Embryonic facial prominence (tissue), 1 donor: ENCODE measurements at regions not wholly inside any gene's neighbourhood (a gene's known extent, or its start where the extent isn't known, plus 50 kb on each side); places are given as distances from the start of the nearest gene placed in this dataset.

ENCODE experiments used
- DNase-seq: peaks from one replicate; pipeline ENCODE4 v3.0.0-alpha.2; 2016; ENCODE audit errors: extremely low spot score

DNA sequence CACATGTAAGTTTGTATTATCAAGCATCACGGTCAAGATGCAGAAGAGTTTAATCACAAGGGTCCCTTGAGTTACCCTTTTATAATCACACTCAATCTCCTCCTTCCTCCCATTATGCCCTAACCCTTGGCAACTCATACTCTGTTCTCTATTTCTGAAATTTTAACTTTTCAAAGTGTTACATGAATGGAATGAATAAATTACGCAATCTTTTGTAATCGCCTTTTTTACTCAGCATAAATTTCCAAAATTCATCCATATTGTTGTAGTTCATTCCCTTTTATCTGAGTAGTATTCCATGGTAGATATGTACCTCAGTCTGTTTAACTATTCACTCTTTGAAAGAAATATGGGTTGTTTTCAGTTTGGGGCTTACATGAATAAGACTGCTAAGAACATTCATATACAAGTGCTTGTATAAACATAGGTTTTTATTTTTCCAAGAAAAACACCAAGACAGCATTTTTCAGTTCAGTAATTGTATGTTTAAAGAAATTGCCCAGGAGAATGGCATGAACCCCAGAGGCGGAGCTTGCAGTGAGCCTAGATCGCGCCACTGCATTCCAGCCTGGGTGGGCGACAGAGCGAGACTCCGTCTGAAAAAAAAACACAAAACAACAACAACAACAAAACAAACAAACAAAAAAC lies 430.9 kb upstream of the KCNH7 start:
- DNase-seq = no peak

DNA sequence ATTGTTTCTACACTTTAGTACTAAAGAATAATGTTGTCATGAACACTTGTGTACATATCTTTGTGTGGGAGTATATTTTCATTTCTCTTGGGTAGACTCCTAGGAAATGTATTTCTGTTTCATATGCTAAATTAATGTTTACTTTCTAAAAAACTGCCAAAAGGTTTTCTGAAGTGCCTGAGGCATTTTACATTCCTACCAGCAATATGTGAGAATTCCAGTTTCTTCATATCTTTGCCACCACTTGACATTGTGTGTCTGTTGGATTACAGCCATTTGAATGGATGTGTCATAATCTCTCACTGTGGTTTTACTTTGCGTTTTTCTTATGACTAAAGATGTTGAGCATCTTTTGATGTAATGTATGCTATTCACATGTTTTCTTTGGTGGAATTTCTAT lies 428.2 kb upstream of the KCNH7 start:
- no peak for DNase-seq

DNA sequence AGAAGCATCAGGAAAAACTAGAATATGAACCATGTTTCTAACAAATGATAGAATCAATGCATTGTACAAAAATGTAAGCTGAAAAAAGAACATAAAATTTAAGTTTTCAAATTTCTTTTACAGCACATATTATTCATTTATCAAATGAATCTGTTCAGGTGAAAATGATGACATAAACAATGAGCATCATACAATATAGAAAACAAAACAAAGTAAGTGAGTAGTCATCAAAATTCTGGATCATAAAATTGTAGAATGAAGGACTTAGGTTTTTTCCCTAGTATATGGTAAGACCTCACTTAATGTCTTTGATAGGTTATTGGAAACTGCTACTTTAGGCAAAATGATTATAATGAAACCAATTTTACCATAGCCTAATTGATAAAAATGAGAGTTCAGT lies 427.0 kb upstream of the KCNH7 start:
- no peak for DNase-seq

DNA sequence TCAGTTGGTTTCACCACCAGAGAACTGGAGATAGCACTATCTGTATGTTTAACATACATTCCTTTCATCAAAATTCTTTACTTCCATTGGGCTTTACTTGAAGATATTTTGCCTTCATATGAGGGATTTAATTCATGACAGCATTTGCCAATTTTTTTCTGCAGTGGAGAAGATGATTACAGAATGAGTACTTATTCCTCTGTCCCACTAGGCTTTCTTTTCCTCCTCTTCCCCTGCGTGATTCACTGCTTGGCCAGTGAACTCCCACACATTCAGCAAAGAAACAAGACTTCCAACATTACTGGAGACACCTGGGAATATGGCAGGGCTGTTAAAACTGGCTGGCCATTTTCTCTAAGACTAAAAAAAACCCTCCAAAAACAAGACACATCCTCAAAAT lies 425.8 kb upstream of the KCNH7 start:
- no peak for DNase-seq

DNA sequence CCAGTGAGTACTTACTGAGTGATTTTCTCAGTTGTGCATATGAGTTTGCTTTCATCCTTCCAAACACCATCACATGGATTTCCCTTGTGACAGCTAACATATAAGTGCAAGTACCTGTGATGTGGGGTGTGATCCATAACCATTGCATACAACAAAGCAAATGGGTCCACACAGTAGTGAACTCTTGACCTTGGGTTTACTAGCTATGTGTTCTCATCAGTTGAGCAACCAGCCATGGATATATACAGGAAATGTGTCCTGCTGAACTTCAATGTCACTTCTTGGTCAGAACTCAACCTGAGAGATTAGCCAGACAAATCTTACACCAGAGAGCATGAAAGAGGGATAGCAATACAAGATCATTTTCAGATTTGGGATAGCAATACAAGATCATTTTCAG lies 420.9 kb upstream of the KCNH7 start:
- DNase-seq = no peak

DNA sequence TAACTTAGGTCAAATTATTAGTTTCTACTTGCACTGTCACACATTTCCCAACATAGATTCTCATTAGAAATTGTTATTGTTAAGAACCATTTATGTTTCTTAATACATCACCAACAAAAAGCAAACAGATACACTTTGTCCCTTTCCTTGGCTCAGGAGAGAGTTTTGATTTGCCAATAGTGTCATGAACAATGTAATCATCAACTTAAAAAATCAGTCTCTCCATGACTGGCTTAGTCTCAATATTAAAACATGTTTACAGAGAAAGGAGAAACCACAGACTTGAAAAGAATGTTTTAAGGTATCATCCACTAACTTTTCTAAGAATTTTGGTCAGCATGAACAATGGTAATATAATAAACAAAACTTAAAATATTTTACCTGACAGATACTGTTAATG lies 416.5 kb upstream of the KCNH7 start:
- no peak for DNase-seq

DNA sequence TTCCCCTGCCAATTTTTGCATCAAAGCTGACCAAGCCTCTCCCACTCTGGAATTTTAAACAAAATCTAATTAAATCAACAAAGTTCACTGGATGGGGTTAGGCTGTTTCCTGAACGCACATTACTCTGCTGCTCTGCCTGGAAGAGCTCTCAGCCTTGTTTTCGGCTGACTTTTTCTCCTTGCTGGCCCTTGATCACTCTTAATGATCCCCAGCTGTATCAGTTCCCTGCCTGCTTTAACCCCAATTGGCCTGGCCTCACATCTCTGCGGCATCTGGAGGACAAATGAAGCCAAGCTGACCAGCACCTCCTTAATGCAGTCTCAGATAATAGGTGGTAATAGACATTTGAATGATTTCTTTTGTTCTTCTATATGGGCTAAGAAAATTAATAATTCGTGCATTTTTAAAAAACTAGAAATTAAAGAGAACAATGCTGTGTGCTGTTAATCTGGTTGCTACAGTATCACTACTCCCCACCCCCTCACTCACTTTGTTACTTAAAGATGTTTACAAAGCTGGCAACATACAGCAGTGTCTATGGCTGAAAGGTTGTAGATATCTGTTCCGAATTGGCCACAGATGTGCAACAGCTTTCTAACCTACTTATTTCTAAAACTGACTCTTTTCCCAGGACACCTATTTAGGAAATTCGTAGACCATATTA lies 415.2 kb upstream of the KCNH7 start:
- no peak for DNase-seq

DNA sequence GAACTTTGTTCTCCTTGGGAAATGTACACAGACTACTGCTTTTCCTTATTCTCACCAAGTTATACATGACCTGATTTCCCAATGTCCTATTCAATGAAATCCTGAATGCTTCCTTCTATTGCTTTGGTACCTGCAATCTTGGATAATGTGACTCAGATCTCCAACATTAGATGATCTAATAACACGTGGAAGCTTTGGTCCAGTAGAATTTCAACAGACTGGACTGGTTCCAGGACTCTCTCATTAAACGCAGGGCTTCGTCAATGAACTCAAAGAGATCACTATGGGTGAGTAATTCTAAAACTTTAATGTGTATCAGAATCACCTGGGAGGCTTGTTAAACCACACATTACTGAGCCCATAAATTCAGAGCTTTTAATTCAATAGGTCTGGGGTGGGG lies 413.6 kb upstream of the KCNH7 start:
- no peak for DNase-seq

DNA sequence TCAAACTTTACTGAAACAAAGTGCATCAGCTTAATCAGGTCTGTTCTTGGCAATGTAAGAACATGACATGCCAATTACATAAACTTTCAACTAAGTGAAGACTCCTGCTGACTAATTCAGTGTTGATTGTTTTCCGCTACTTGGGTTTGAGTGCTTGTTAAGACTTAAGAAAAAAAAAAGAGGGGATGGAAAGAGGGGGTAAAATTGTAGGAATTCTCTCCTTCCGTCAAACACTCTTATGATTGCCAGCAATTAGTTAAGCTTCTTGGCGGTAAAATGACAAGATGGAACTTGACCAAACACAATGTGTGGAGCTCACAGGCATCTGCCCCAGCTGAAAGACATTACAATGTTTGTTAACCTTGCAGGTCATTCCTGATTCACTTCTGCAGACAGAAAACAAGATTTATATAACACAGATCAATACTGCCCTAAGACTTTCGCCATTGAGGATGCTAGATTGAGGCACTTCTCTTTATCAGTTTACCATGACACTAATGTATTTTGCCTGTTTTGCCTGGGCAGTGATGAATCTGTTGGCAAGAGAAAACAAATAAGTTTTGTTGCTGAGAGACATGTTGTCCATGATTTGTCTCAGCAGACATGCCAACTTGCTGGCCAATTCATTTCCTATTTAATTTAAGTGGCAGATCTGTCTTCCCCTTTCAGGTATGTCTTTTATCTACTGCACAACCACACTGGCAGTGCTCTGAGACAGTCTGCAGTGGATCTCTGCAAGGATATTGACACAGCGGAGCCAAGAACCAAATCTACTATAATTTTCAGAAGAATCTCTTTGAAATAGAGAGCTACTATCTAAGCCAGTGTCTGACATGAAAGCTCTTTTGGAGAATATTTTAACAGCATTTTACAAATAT lies 410.0 kb upstream of the KCNH7 start:
- DNase-seq = no peak

DNA sequence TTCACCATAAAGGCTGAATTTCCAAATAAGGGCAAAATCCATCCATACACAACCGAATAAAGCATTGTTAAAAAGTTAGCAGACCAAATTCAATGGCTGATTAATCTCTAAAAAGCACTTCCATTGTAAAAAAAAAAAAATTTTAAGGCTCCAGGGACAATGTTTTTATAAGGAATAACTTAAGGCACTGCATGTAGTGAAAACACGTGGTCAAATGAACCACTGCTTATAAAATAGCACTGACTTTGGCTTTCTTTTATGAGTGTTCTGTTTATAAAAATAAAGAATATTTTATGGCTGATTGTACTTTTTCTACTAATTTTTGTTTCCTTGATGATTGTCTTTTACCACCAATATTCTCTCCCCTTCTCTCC lies 409.3 kb upstream of the KCNH7 start:
- DNase-seq = no peak

DNA sequence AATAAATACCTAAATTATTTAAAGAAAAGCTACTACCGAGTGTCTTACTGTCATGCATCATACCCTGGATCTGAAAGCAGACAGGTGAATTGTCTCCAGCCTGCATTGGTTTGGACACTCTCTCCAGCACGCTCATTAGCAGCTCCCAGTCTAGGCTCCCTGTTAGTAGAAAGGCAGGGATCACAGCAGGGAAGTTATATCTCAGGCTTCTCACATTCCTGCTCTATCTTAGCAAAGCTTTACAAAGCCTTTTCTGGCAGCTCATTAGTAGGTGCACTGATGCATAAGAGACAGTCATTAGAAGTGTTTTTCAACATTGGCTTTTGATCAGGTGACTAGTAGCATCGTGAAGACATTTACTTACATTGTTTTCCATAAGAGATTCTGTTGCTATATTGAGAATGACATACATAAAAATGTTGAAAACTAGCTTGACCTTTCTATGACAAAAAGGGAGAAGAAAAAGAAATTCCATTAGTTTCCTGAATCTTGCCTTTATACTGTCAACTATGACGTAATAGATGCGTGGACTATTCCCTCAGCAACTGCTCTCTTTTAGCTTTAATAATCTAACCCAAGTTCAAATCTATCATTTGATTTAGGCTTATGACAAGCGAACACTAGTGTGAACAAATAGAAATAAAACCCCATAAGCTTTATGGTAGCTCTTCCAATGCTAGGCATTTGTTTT lies 408.7 kb upstream of the KCNH7 start:
- DNase-seq = no peak

DNA sequence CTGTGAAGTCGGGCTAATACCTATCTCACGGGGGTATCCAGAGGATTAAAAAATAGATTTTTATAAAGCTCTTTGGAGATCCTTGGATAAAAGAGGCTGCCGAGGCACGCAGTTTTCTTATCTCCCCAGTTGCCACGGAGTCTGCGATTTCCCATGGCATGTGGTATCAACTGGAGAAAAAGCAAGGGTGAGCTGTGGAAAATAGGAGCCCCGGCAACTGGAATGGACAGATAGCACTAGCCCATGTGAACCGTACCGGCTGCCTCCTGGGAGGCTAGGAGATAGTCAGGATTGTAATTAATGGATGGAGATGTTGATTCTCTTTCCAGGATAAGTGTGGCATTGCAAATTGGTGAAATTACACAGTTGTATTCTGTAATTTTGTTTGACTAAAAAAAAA lies 407.6 kb upstream of the KCNH7 start:
- no peak for DNase-seq

DNA sequence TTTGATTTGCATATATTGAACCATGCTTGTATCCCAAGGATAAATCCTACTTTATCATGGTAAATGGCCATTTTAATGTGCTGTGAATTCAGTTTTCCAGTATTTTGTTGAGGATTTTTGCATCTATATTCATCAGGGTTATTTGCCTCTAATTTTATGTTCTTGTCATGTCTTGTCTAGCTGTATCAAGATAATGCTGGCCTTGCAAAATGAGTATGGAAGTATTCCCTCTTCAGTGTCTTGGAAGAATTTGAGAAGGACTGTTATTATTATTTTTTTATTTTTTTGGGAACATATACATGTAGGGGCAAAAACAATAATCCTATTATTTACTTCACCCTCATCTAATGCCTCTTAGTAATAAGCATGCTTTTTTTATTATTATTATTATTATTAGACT lies 398.0 kb upstream of the KCNH7 start:
- DNase-seq = no peak

DNA sequence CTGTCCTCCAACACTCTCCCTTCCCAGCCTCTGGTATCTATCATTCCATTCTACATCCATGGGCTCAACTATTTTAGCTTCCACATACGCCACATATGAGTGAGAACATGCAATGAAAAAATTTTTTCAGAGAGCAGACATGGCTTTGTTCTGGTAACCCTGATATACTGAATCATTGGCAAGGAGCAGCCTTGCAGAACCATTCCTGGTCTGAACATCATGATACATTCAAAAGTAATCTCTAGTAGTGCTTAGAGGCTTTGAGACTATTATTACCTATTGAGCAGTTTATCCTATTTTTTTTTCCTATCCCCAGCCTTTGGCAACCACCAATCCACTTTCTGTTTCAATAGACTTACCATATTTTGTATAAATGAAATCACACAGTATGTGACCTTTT lies 393.1 kb upstream of the KCNH7 start:
- DNase-seq = no peak

DNA sequence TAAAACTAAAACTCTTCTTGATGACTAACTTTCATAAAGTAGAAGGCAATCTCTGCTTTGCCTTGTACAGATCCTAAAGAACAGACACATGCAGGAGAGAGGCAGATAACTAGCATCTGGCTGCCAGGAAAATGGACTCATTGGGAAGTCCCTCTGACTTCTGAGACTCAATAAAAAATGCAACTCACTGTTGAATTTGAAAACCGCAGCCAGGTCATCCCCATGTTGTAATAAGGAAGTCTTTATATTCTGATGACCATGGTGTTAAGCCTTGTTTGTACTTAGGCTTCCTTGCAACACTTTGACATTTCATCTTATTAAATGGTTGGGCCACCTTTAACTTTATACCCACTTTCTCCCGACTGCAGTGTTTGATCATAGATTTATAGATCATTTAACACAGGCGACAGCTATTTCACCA lies 375.1 kb upstream of the KCNH7 start:
- no peak for DNase-seq

DNA sequence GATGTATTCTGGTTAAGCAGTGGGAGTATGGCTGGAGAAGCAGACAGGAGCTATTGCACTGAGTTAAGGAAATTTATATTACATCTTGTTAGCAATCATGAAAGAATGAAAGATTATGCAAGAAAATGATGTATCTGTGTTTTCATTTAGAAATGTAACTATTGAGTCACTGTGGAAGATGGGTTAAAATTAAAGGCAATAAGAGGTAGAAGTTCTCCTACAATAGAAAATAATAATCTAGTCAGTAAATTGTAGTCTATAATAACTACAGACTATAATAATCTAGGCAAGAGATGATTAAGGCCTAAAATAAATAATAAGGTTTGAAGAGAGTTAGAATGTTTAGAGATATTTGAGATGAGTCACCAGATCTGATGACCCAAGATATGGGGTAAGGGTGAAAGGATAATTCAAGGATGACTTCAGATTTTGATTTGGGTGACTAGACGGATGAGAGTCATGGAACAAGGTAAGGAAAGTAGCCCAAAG lies 371.9 kb upstream of the KCNH7 start:
- no peak for DNase-seq

DNA sequence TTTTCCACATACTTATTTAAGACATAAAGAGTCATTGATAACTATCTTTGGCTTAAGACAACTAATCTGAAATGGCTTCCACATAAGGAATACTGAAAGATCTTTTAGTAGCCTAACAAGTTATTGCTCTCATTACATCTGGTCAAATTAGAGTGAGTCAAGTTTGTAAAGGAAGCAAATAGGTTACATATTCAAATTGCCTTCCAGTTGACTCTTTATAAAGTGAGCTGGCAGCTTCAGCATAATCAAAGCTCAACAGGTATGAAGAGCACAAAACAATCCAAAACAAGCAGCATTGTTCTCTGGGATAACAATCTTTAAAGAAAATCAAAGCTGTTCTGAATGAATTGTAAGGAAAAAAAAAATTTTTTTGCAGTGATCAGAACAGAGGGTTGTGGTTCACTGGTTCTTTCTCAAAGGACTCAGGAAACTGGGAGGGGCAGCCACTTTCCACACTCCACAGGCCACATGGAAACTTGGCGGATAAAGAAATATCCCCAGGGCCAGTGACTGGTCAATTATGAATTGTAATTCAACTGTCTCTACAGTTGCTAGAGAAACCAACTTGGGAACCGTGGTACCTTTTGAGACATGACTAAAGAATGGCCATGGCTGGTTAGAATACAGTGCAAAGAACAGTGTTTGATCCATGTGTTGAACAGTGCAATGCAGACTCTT lies 369.3 kb upstream of the KCNH7 start:
- no peak for DNase-seq

DNA sequence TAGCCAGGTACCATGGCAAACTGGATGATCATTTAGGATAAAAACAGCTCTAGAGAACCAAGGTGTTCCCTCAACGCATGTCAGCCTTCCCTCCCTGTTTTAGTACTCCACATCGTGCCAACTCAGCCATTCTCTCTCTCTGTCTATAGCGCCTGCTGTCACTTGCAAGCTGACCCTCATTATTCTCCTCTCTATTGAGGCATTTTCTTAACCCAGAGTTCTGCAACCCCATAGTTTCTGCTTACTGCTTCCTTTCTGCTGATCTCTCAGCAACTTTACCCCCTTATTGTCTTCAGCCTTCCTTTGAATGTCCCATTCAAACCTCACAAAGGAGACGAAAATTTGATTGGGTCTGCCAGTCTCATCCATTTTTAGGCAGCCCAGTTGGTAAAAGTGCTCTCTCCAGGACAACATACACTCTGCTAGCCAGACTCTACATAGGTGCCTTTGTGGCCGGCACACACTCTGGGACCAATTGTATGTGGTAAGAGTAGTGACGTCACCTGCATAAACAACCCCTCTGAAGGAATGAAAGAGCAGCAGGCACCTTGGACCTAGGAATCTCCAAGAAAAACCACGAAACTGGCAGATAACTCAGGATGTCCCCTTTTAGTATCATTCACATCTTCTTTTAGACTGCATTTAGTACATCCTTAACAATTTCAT lies 367.2 kb upstream of the KCNH7 start:
- no peak for DNase-seq

DNA sequence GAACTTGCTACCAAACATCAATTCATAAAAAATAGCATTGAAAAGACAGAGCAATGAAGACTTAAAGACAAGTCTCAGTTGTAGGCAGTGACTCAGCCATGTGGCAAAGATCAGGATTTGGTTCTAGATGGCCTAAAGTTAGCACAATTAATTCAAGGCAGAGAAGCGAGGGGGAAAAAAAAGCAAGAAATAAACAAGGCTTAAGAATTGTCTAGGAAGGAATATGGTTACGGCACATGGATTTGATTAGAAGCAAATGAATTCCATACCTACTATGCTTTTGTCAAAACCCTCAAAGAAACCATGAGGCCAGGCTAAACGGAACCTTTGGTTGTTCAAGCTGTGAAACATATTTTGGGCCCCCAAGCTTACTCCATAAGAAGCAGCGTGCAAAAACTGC lies 362.2 kb upstream of the KCNH7 start:
- no peak for DNase-seq

DNA sequence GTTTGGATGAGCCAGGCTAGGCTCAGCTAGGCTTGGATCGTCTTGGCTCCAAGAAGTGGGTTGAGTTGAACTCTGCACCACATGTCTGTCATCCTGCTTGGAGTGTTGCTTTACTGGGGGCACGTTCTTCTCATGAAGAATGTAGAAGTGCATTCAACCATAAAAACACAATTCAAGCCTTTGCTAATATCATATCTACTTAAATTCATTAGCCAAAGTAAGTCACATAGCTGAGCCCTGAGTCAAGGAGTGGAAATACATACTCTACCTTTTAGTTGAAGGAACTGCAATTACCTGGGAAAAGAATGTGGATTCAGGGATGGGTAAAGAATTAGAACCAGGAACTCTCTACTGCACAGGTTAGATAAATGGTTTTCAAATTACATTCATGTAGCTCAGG lies 360.4 kb upstream of the KCNH7 start:
- no peak for DNase-seq

DNA sequence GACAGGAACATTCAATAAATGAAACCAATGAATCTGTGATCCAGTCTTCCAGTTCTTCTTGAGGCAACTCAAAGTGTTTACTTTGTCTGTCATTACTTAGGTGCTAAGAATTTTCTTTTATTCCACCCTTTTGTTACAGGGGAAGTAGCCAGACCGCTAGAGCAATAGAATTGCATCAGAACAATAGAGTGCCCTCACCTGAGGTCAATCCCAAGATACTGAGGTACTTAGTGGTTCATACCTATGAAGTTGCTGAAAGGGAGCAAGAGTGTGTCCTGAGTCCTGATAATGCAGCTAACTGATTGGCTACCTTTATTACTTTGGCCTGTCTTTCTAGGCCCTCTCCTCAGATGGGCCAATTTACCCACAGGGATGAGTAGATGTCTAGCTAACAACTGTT lies 359.4 kb upstream of the KCNH7 start:
- DNase-seq = no peak
